DOHH2 (cell line): ENCODE measurements at regions not wholly inside any gene's neighbourhood (a gene's known extent, or its start where the extent isn't known, plus 50 kb on each side); places are given as distances from the start of the nearest gene placed in this dataset.

Experiments used
- CTCF ChIP-seq: fragments of 200-600 bp; sonication (generic); IDR thresholded peaks from one replicate; pipeline ENCODE4 v1.5.1; 2014; ENCODE audit warnings: antibody characterized with exemption, mild to moderate bottlenecking, low read depth, low read length; ENCODE audit not compliant: poor library complexity, severe bottlenecking
- EZH2phosphoT487 ChIP-seq: fragments of 200-600 bp; sonication (generic); IDR thresholded peaks from 2 replicates; pipeline ENCODE4 v1.6.1; 2017; ENCODE audit warnings: borderline replicate concordance, mild to moderate bottlenecking, antibody characterized with exemption, low read length, moderate library complexity, mixed read lengths

GRCh38 chr17:55561973-55562495, 50.8 kb upstream of the SMIM36 start:
- TF ChIP-seq CTCF (no peak), EZH2phosphoT487 (no peak)
